ENCODE measurements at regions not wholly inside any gene's neighbourhood (a gene's known extent, or its start where the extent isn't known, plus 50 kb on each side); places are given as distances from the start of the nearest gene placed in this dataset.

GRCh38 chr12:96134200-96134599 lies 60.0 kb upstream of the ELK3 start:
- TF ChIP-seq CTCF (IDR thresholded peaks at IDR 0.05) (no peak), POLR2A (IDR thresholded peaks at IDR 0.05) (no peak)

Measured in Peyer's patch (tissue), 4 donors.